WTC11 (cell line): ENCODE measurements at regions not wholly inside any gene's neighbourhood (a gene's known extent, or its start where the extent isn't known, plus 50 kb on each side); places are given as distances from the start of the nearest gene placed in this dataset.

Experiments used
- ATAC-seq: fragments of 200-7000 bp; cut with Tn5 transposase; 2 replicates; pipeline ENCODE4 v1.10.0; 2021; ENCODE audit warnings: mild to moderate bottlenecking, moderate library complexity
- CTCF ChIA-PET: fragments of 300-600 bp; sonication (Branson Sonifier 250); formaldehyde crosslinking; loops from one replicate; lab custom pipeline; 2021; ENCODE audit warnings: antibody characterized with exemption; lab: Charles Lee
- POLR2A ChIA-PET: fragments of 350-600 bp; sonication (Branson Sonifier 250); formaldehyde crosslinking; loops from one replicate; lab custom pipeline; 2021; ENCODE audit warnings: antibody characterized with exemption; lab: Charles Lee
- DNase-seq: peaks from one replicate; pipeline ENCODE4 v3.0.0; 2021; ENCODE audit warnings: low spot score
- H3K27ac Mint-ChIP-seq: 2 replicates; pipeline ENCODE4 v1.8.0; 2021; ENCODE audit warnings: mixed read lengths
- H3K27me3 Mint-ChIP-seq: 2 replicates; pipeline ENCODE4 v1.8.0; 2021; ENCODE audit warnings: low read depth, mild to moderate bottlenecking, moderate library complexity, mixed read lengths
- H3K36me3 Mint-ChIP-seq: 2 replicates; pipeline ENCODE4 v1.8.0; 2021; ENCODE audit warnings: mixed read lengths
- H3K4me1 Mint-ChIP-seq: 2 replicates; pipeline ENCODE4 v1.8.0; 2022; ENCODE audit warnings: mixed read lengths
- H3K4me3 Mint-ChIP-seq: 2 replicates; pipeline ENCODE4 v1.8.0; 2021; ENCODE audit warnings: mild to moderate bottlenecking, moderate library complexity, mixed read lengths
- H3K9me3 Mint-ChIP-seq: 2 replicates; pipeline ENCODE4 v1.8.0; 2021; ENCODE audit warnings: mixed read lengths
- AR ChIP-seq: fragments of 250-450 bp; sonication (Bioruptor Pico); IDR thresholded peaks from 2 replicates; pipeline ENCODE4 v1.9.0; 2021; ENCODE audit warnings: mild to moderate bottlenecking
- ATF1 ChIP-seq: sonication (generic); formaldehyde crosslinking; IDR thresholded peaks from 2 replicates; pipeline ENCODE4 v1.8.1; 2023; ENCODE audit warnings: mild to moderate bottlenecking, moderate library complexity, missing genetic modification reagents
- CBFB ChIP-seq: sonication (generic); formaldehyde crosslinking; IDR thresholded peaks from 2 replicates; pipeline ENCODE4 v1.8.1; 2022; ENCODE audit warnings: mild to moderate bottlenecking, low read depth, missing genetic modification reagents
- CREM ChIP-seq: sonication (generic); formaldehyde crosslinking; IDR thresholded peaks from 2 replicates; pipeline ENCODE4 v1.8.1; 2022; ENCODE audit warnings: mild to moderate bottlenecking, missing genetic modification reagents, moderate library complexity
- FOXP4 ChIP-seq: sonication (generic); formaldehyde crosslinking; IDR thresholded peaks from 2 replicates; pipeline ENCODE4 v1.8.0; 2022; ENCODE audit warnings: mild to moderate bottlenecking, missing genetic modification reagents
- GABPB1 ChIP-seq: sonication (generic); formaldehyde crosslinking; IDR thresholded peaks from 2 replicates; pipeline ENCODE4 v1.8.1; 2023; ENCODE audit warnings: mild to moderate bottlenecking, missing genetic modification reagents
- IRF2 ChIP-seq: sonication (generic); formaldehyde crosslinking; IDR thresholded peaks from 2 replicates; pipeline ENCODE4 v1.8.0; 2022; ENCODE audit warnings: low read depth, missing genetic modification reagents, borderline replicate concordance
- JAZF1 ChIP-seq: fragments of 250-450 bp; sonication (Bioruptor Pico); IDR thresholded peaks from 2 replicates; pipeline ENCODE4 v1.9.0; 2021; ENCODE audit warnings: moderate library complexity, mild to moderate bottlenecking, inconsistent platforms
- MXD4 ChIP-seq: fragments of 250-450 bp; sonication (Bioruptor Pico); IDR thresholded peaks from 2 replicates; pipeline ENCODE4 v1.8.0; 2021; ENCODE audit warnings: mild to moderate bottlenecking, moderate library complexity, borderline replicate concordance
- NFATC4 ChIP-seq: fragments of 250-450 bp; sonication (Bioruptor Pico); IDR thresholded peaks from 2 replicates; pipeline ENCODE4 v1.9.0; 2021; ENCODE audit warnings: mild to moderate bottlenecking
- RELA ChIP-seq: sonication (generic); formaldehyde crosslinking; IDR thresholded peaks from 2 replicates; pipeline ENCODE4 v1.8.1; 2022; ENCODE audit warnings: missing genetic modification reagents, mild to moderate bottlenecking, borderline replicate concordance
- TEAD1 ChIP-seq: sonication (generic); formaldehyde crosslinking; IDR thresholded peaks from 2 replicates; pipeline ENCODE4 v1.8.0; 2022; ENCODE audit warnings: mild to moderate bottlenecking, missing genetic modification reagents
- TP53 ChIP-seq: sonication (generic); formaldehyde crosslinking; IDR thresholded peaks from 2 replicates; pipeline ENCODE4 v1.8.1; 2023; ENCODE audit warnings: mild to moderate bottlenecking, missing genetic modification reagents
- ZNF396 ChIP-seq: fragments of 250-450 bp; sonication (Bioruptor Pico); IDR thresholded peaks from 2 replicates; pipeline ENCODE4 v1.8.0; 2021; ENCODE audit warnings: mild to moderate bottlenecking, moderate library complexity, borderline replicate concordance
- ZNF416 ChIP-seq: fragments of 250-450 bp; sonication (Bioruptor Pico); IDR thresholded peaks from 2 replicates; pipeline ENCODE4 v1.9.0; 2021; ENCODE audit warnings: mild to moderate bottlenecking, inconsistent platforms
- ZNF671 ChIP-seq: fragments of 250-450 bp; sonication (Bioruptor Pico); IDR thresholded peaks from 2 replicates; pipeline ENCODE4 v1.8.0; 2021; ENCODE audit warnings: mild to moderate bottlenecking
- TF ChIP-seq, protein P1 (sequence below): sonication (generic); formaldehyde crosslinking; IDR thresholded peaks from 2 replicates; pipeline ENCODE4 v1.8.0; 2022; ENCODE audit warnings: mild to moderate bottlenecking, missing genetic modification reagents

- Mint-ChIP-seq H3K4me3 (no peak overlapping the region), H3K36me3 (no peaks in the 10 kb centered on the region), H3K27me3 (no peaks in the 10 kb centered on the region; the same call in none of the 2 replicates), H3K9me3 (no peaks in the 10 kb centered on the region), H3K4me1 (peaks cover 17% of the 10 kb centered on the region), H3K27ac (no peak overlapping the region)
- ATAC-seq (peak; percentile 38), DNase-seq (no peak)
- TF ChIP-seq AR (CRISPR knock-in tag) = no peak
- TF ChIP-seq ZNF396 (CRISPR knock-in tag) = no peak
- TF ChIP-seq JAZF1 (CRISPR knock-in tag) = no peak
- no peak for TF ChIP-seq NFATC4 (CRISPR knock-in tag)
- TF ChIP-seq ZNF671 = no peak
- TF ChIP-seq ATF1 (CRISPR knock-in tag) = no peak
- TF ChIP-seq IRF2 (CRISPR knock-in tag) = no peak
- no peak for TF ChIP-seq TEAD1 (CRISPR knock-in tag)
- TF ChIP-seq GABPB1 = no peak
- no peak for TF ChIP-seq ZNF416 (CRISPR knock-in tag)
- TF ChIP-seq MXD4 (CRISPR knock-in tag) = no peak
- no peak for TF ChIP-seq CREM (CRISPR knock-in tag)
- TF ChIP-seq, protein P1, sequence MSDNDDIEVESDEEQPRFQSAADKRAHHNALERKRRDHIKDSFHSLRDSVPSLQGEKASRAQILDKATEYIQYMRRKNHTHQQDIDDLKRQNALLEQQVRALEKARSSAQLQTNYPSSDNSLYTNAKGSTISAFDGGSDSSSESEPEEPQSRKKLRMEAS (CRISPR knock-in tag) = no peak
- no peak for TF ChIP-seq CBFB (CRISPR knock-in tag)
- TF ChIP-seq TP53 = no peak
- ChIA-PET POLR2A (no interaction called here), CTCF (interaction anchor here (1.0 to 1.4 kb wide), 5 partner anchors 13 to 65 kb away, joined by 3 to 4 read pairs (median 3); no protein-coding TSS in a partner anchor)
Observed at GRCh38 chr2:43152741-43153647, 73.4 kb downstream of the ZFP36L2 start.

GRCh38 chr2:43152186-43152585, 74.2 kb downstream of the ZFP36L2 start:
- peaks cover 17% of the 10 kb centered on the region for H3K4me1 Mint-ChIP-seq
- no peaks in the 10 kb centered on the region for H3K36me3 Mint-ChIP-seq
- CTCF ChIA-PET = interaction anchor here (0.6 to 1.4 kb wide), 6 partner anchors 10 to 66 kb away, joined by 3 to 4 read pairs (median 3); no protein-coding TSS in a partner anchor
- POLR2A ChIA-PET = no interaction called here
- no peaks in the 10 kb centered on the region for H3K9me3 Mint-ChIP-seq
- no peak overlapping the region for H3K27ac Mint-ChIP-seq
- peak; percentile 27 for ATAC-seq
- H3K4me3 Mint-ChIP-seq = no peak overlapping the region
- H3K27me3 Mint-ChIP-seq = no peaks in the 10 kb centered on the region; the same call in none of the 2 replicates
- no peak for DNase-seq
- TF ChIP-seq NFATC4 (CRISPR knock-in tag) (no peak), FOXP4 (CRISPR knock-in tag) (no peak), RELA (no peak)
- TF ChIP-seq, protein P1 (CRISPR knock-in tag) = no peak
- TF ChIP-seq, all 79 proteins: peak for 0
